ENCODE measurements at regions not wholly inside any gene's neighbourhood (a gene's known extent, or its start where the extent isn't known, plus 50 kb on each side); places are given as distances from the start of the nearest gene placed in this dataset.

DNA sequence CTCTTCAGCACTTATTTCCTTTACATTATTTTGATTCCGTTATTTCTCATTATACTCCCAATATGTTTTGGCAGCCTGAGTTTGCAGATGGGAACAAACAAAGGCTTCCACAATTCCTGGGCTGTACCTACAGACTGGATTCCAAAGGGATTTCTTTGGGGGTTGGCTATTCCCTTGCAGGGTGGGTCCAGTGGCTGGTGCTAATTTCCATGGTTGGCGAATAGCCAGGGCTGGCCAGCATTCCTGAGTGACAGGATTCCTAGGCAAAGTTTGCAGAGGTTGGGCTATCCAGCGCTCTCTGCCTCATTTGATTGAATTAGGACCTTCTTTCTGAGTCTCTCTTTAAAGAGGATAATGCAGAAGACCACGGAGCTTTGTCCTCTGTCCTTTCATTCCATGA, 207.4 kb downstream of the MAF start:
- TF ChIP-seq, protein P1, sequence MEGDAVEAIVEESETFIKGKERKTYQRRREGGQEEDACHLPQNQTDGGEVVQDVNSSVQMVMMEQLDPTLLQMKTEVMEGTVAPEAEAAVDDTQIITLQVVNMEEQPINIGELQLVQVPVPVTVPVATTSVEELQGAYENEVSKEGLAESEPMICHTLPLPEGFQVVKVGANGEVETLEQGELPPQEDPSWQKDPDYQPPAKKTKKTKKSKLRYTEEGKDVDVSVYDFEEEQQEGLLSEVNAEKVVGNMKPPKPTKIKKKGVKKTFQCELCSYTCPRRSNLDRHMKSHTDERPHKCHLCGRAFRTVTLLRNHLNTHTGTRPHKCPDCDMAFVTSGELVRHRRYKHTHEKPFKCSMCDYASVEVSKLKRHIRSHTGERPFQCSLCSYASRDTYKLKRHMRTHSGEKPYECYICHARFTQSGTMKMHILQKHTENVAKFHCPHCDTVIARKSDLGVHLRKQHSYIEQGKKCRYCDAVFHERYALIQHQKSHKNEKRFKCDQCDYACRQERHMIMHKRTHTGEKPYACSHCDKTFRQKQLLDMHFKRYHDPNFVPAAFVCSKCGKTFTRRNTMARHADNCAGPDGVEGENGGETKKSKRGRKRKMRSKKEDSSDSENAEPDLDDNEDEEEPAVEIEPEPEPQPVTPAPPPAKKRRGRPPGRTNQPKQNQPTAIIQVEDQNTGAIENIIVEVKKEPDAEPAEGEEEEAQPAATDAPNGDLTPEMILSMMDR (IDR thresholded peaks at IDR 0.05; ENCODE audit: poor library complexity), result no peak
- no peak for TF ChIP-seq EZH2 (IDR thresholded peaks at IDR 0.05; ENCODE audit: borderline replicate concordance)
